Caki2 (cell line): ENCODE measurements at regions not wholly inside any gene's neighbourhood (a gene's known extent, or its start where the extent isn't known, plus 50 kb on each side); places are given as distances from the start of the nearest gene placed in this dataset.

Source experiments
- DNase-seq: peaks from one replicate; pipeline ENCODE4 v3.0.0-alpha.2; 2015; ENCODE audit warnings: low read depth
- in situ Hi-C: cut with HindIII; loops from 2 replicates; pipeline ENCODE4 v1.10.0; 2016; ENCODE audit warnings: low sequenced_read_pairs, low pct_unique_long_range_greater_than_20kb, mixed read lengths

DNA sequence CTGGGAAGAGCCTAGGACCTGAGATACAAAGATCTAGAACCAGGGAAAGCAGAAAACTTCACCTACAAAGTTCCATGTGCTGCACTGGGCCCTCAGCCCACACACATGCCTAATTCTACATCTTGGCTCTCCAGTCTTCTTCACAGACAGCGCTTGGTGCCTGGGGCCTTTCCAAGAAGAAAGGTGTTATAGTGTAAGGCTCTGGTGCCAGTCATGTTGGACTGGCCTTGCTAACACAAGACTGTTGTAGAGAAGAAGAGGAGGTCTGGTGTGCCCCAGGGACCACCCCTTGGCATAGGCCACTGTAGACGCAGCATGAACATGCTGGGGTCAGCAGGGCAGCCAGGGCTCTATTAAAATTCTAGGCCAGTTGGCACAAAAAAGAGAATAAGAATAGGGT, 226.2 kb upstream of the CTNNB1 start:
- in situ Hi-C loops = no loop called here
- DNase-seq = no peak

DNA sequence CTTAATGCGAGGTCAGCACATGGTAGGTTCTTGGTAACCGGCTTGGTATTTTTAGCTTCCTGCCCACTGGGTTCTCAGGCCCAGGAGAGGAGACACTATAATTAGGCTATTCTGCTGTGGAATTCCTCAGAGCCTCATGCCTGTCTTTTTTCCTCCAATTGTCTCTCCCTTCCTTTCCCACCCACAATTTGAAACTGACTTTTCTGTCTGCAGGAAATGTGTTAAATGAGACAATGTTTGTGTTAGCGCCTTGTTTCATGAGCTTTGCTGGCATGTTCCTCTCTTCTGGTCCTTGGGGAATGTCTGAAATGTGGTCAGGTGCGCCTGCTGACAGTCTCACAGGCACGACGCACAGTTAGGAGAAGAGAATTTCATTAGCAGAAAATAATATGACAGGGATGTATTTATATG, 223.6 kb upstream of the CTNNB1 start:
- in situ Hi-C loops = no loop called here
- DNase-seq = no peak

- in situ Hi-C loops = no loop called here
- DNase-seq = no peak
Measured at GRCh38 chr3:40976241-40976640, 223.1 kb upstream of the CTNNB1 start.

DNA sequence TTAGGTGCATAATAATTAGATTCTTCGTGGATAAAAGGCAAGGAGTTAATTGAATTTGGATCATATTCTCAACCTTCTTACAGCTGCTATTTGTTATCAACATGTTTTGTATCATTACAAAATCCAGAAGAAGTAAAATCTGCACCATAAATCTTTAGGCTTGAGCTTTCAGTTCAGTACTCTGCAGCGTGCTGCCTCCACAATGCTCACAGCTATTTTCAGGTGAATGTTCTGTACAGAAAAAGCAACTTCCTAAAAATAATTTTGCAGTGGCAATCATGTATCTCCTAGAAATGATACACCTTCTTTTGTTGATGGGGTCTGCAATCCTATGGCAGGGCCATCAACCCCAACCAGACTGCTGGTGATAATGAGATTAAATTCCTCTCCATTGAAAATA, 220.9 kb upstream of the CTNNB1 start:
- in situ Hi-C loops = no loop called here
- DNase-seq = no peak

DNA sequence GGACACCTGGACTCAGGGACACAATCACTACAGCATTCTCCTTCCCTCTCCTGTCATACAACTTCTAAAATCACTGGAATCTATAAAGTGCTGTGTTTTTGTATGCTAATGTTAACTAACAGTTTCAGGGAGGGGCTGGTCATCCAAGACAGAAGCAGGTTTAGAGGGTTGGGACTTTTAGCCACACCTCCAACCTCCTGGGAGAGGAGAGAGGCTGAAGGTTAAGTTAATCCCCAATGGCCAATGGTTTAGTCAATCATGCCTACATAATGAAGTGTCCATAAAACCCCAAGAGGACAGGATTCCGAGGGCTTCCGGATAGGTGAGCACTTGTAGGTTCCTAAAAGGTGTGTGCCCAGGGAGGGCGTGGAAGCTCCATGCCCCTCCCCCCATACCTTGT, 219.3 kb upstream of the CTNNB1 start:
- in situ Hi-C loops = no loop called here
- no peak for DNase-seq

DNA sequence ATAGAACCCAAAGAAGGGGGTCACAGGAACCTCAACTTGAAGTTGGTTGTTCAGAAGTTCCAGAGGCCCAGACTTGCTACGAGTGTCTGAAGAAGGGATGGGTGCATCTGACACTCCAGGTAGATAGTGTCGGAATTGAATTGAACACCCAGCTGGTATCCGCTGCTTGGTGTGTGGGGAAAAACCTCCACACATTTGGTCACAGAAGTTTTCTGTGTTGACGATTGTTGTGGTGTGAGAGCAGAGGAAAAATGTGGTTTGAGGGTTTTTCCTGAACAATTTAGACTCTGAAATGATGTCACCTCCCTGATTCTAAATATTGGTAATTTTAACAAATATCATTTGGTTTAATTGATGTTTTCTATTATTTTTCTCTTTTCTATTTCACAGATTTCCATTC, 218.8 kb upstream of the CTNNB1 start:
- in situ Hi-C loops = no loop called here
- DNase-seq = no peak

DNA sequence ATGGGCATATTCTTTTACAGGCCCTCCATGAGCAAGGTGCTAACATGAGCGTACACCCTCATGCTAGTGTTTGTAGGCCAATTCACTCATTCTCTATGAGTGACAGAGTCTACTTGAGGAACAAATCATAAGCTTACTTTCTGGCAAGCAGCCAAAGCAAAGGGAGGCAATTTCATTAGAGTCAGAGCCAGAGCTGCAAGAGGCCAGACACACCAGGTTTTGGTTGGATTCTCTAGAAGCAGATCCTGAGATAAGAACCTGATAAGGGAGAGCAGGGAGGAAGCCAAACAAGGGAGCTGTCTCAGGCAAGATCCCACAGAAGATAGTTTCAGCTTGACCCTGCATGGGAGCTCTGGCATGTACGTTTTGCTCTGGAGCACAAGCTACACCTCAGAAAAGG, 214.1 kb upstream of the CTNNB1 start:
- DNase-seq = no peak
- in situ Hi-C loops = no loop called here

GRCh38 chr3:40988468-40988867, 210.8 kb upstream of the CTNNB1 start:
- DNase-seq = no peak
- in situ Hi-C loops = no loop called here

DNA sequence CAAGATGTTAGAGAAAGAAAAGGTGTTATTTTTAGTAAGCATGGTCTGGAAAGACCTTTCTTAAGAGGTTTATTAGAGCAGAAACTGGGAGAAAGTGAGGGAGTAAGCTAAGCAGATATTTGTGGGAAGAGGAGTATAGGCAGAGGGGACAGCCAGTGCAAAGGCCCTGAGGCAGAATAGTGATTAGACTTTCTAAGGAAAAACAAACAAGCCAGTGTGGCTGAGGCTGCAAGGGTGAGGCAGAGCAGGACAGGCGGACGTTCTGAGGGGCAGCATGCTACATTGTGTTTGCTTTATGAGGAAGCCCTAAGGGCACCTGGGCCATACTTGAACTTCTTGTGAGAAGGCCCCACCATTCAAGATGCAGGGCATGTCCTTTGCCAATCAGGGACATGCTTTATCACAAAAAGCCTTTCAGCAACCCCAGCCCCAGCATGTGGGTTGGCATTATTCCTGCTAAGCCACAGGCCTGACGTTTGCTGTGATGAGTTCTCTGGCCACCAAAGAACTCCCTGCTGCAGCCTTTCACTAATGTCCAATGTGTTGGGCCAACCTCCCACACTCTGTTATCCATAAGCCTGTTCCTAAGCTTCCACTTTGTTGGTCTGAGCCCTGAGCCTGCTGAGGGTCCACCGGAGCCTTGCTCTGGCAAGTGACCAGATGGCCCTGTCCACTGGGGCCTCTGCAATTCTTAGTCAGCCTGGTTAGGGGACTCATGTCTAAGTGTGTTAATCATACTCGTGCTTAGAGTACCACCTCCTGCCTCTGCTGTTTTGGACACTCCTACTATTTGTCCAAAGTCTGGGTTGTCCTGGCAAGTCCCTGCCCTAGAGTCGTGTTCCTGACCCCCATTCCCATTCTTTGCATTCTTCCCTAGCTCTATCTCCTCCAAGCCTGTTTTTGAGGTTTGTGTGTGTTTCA, 209.9 kb upstream of the CTNNB1 start:
- in situ Hi-C loops = no loop called here
- no peak for DNase-seq

DNA sequence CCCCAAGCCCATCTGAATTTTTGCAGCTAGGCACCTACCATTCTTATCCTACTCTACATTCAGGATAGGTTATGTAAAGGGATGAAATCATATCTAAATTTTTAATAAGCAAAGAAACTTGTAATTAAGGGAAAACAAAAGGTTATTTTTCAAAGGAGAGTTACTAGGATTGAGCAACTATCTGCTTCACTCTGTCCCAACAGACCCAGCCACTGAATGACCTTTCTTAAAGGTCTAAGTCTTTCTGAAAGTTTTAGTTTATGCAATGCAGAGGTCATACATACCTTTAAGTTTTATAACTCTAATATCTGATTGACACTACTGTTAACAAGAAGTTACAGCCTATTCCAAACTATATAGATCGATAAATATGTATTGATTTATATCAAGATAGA, 209.2 kb upstream of the CTNNB1 start:
- no peak for DNase-seq
- in situ Hi-C loops = no loop called here

GRCh38 chr3:40992023-40992422, 207.3 kb upstream of the CTNNB1 start:
- in situ Hi-C loops = no loop called here
- no peak for DNase-seq

GRCh38 chr3:40994611-40995010, 204.7 kb upstream of the CTNNB1 start:
- in situ Hi-C loops = no loop called here
- no peak for DNase-seq

DNA sequence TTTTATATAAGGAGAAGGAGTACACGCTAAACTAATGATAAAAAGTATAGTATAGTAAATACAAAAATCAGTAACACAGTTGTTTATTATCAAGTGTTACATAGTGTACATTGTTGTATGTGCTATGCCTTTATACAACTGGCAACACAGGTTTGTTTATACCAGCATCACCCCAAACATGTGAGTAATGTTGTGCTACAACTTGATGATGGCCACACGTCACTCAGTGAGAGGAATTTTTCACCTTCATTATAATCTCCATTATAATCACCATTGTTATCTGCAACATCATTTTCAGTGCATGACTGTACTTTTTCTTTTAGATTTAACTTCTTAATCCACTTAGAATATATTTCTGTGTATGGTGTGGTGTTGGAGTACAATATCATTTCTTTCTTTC, 204.0 kb upstream of the CTNNB1 start:
- in situ Hi-C loops = no loop called here
- DNase-seq = no peak

DNA sequence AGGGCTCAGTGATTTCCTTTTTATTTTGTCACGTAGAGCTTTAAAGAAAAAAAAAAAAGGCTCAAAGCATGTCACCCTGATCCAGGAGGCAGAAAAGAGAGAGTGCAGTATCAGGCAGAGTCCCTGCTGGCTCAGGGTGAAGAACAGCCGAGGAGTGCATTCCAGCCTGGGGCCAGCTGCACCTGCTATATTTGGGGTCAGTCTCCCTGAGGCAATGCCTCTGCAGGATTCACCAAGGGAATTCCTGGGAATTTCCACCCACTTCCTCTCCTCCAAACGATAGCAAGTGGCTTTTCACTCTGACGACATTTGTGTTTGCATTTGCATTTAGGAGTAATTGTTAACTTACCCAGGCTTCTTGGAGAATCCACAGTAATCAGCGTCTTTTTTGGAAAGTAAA, 202.9 kb upstream of the CTNNB1 start:
- no peak for DNase-seq
- in situ Hi-C loops = no loop called here

DNA sequence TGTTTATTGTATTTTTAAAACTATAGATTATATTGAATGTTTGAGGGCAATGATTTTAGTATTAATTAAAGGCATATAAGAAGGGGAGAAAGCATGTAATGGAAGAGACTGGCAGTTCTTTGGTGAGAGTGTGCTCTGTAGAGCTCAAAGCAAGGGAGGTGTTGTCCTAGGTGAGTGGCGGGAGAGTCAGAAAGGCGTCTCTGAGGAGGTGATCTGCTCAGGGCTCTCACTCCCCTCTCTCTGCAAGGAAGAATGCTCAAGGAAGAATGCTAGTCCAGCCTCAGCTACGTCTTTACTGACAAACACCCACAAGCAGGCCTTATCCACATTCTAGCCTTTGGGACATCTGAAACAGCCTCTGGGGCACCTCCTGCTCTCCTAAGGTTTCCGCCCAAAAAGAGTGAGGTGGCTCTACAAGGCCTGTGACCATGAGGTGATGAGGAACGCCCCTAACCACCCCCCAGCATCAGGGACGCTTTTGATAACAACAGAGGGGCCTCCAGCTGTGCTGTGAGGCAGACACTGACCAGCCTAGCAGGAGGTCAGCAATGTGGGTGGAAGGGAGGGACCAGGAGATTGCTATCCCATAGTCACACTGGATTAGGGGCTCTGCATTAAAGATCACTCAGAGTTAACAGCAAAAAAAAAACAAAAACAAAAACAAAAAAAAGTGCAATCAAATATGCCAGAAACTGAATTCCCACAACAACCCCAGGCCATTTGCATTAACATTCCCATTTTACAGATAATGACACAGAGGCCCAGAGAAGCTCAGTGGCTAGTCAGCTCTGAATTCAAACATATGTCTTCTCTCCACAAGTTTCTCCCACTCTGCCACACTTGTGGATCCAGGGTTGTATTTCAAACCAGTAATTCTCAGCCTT, 202.2 kb upstream of the CTNNB1 start:
- in situ Hi-C loops = no loop called here
- DNase-seq = no peak

DNA sequence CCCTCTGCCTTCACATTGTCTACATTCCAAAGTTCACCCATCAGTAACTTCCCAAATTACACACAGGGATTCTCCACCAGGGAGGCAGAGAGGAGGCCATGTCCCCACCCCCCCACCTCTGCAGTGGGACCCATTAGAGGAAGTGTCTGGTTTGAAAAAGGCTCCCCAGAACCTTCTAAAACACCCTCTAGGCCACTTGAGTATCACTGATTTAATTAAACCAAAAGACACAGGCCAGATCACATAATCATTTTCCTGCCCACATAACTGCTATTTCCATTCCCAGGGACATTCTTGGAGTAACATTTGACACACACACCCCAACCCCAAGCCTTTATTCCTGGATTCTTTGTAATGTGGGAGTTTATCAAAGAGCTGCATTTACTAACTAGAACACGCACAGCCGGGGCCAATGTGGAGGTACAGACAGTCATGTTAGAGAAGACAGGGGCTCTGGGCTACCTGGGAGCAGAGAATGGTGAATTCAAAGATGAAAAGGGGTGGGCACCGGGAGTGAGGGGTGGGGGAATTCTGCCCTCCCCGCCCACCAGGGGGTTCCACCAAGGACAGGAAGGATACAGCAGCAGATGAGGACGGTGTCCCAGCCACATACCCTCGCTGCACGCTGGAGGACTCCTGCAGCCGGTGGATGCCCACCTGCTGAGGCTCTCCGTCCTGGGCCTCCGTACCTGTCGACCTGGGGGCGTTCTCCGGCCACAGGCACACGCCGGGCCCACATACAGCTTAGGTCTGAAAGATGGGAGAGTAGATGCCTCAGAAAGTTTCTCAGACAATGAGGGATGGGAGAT, 201.4 kb upstream of the CTNNB1 start:
- in situ Hi-C loops = no loop called here
- no peak for DNase-seq

- in situ Hi-C loops = no loop called here
- no peak for DNase-seq
Measured at GRCh38 chr3:40999682-41000081, 199.6 kb upstream of the CTNNB1 start.

GRCh38 chr3:41000471-41000870, 198.8 kb upstream of the CTNNB1 start:
- in situ Hi-C loops = no loop called here
- no peak for DNase-seq

DNA sequence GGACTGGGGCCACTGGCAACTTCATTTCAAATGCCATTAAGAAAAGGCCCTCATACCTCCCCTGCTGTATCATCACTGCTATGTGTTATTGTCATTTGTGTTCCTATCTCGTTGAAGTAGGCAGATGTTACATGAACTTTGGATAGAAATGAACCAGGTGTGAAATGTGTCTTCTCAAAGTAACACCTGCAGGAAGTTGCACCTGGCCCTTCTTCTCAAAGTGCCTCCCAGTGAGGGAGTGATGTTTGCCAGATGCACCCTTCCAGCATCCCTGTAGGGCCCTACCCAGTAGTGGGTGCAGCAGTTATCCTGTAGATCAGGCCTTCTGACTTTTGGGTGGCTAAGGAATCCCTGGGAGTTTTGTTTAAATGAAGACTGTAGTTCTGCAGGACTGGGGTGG, 197.7 kb upstream of the CTNNB1 start:
- no peak for DNase-seq
- in situ Hi-C loops = no loop called here
